Neural progenitor cell (in vitro differentiated cells): ENCODE measurements at regions not wholly inside any gene's neighbourhood (a gene's known extent, or its start where the extent isn't known, plus 50 kb on each side); places are given as distances from the start of the nearest gene placed in this dataset.

Source experiments
- DNase-seq: peaks from one replicate; pipeline ENCODE4 v3.0.0-alpha.2; 2016; ENCODE audit warnings: low spot score
- H2AFZ ChIP-seq: fragments of 200-600 bp; sonication (generic); replicated peaks from 2 replicates; pipeline ENCODE4 v1.6.1; 2016; ENCODE audit warnings: antibody characterized with exemption
- H3F3A ChIP-seq: fragments of 200-600 bp; sonication (generic); 2 replicates; pipeline ENCODE4 v1.6.1; 2016; ENCODE audit warnings: antibody characterized with exemption, low read depth
- H3K27ac ChIP-seq: fragments of 200-600 bp; sonication (generic); 2 replicates; pipeline ENCODE4 v1.5.1; 2016; ENCODE audit warnings: mild to moderate bottlenecking
- H3K27me3 ChIP-seq: fragments of 200-600 bp; sonication (generic); 2 replicates; pipeline ENCODE4 v1.6.1; 2016; ENCODE audit warnings: mild to moderate bottlenecking, moderate library complexity
- H3K36me3 ChIP-seq: fragments of 200-600 bp; sonication (generic); 2 replicates; pipeline ENCODE4 v1.5.1; 2016
- H3K4me1 ChIP-seq: fragments of 200-600 bp; sonication (generic); 2 replicates; pipeline ENCODE4 v1.6.1; 2016; ENCODE audit warnings: mixed run types
- H3K4me2 ChIP-seq: fragments of 200-600 bp; sonication (generic); 2 replicates; pipeline ENCODE4 v1.6.1; 2016
- H3K4me3 ChIP-seq: fragments of 200-600 bp; sonication (generic); 2 replicates; pipeline ENCODE4 v1.5.1; 2016
- H3K79me2 ChIP-seq: fragments of 200-600 bp; sonication (generic); 2 replicates; pipeline ENCODE4 v1.6.1; 2016; ENCODE audit warnings: low read depth
- H3K9ac ChIP-seq: fragments of 200-600 bp; sonication (generic); 2 replicates; pipeline ENCODE4 v1.6.1; 2016
- H3K9me3 ChIP-seq: fragments of 200-600 bp; sonication (generic); 2 replicates; pipeline ENCODE4 v1.5.1; 2016; ENCODE audit warnings: low read depth
- H4K20me1 ChIP-seq: fragments of 200-600 bp; sonication (generic); 2 replicates; pipeline ENCODE4 v1.6.1; 2016; ENCODE audit warnings: low read depth
- H3K27ac Mint-ChIP-seq: 3 replicates; pipeline ENCODE4 v1.8.0; 2021; ENCODE audit warnings: mixed read lengths
- H3K27me3 Mint-ChIP-seq: 2 replicates; pipeline ENCODE4 v1.8.0; 2022; ENCODE audit warnings: low read depth, mild to moderate bottlenecking, inconsistent platforms, moderate library complexity, mixed read lengths; ENCODE audit not compliant: insufficient read depth
- H3K36me3 Mint-ChIP-seq: 3 replicates; pipeline ENCODE4 v1.8.0; 2021; ENCODE audit warnings: mixed read lengths
- H3K4me1 Mint-ChIP-seq: 3 replicates; pipeline ENCODE4 v1.8.0; 2021; ENCODE audit warnings: mixed read lengths
- H3K4me3 Mint-ChIP-seq: 3 replicates; pipeline ENCODE4 v1.8.0; 2021; ENCODE audit warnings: mild to moderate bottlenecking, moderate library complexity, mixed read lengths
- H3K9me3 Mint-ChIP-seq: 3 replicates; pipeline ENCODE4 v1.8.0; 2020; ENCODE audit warnings: mixed read lengths
- EZH2 ChIP-seq: fragments of 200-600 bp; sonication (generic); IDR thresholded peaks from 2 replicates; pipeline ENCODE4 v1.6.1; 2017; ENCODE audit warnings: antibody characterized with exemption, mild to moderate bottlenecking, moderate library complexity
- EZH2phosphoT487 ChIP-seq: fragments of 200-600 bp; sonication (generic); IDR thresholded peaks from 2 replicates; pipeline ENCODE4 v1.6.1; 2017; ENCODE audit warnings: antibody characterized with exemption
- TF ChIP-seq, protein P1 (sequence below): fragments of 200-600 bp; sonication (generic); IDR thresholded peaks from 2 replicates; pipeline ENCODE4 v1.5.1; 2017; ENCODE audit warnings: antibody characterized with exemption, mild to moderate bottlenecking

DNA sequence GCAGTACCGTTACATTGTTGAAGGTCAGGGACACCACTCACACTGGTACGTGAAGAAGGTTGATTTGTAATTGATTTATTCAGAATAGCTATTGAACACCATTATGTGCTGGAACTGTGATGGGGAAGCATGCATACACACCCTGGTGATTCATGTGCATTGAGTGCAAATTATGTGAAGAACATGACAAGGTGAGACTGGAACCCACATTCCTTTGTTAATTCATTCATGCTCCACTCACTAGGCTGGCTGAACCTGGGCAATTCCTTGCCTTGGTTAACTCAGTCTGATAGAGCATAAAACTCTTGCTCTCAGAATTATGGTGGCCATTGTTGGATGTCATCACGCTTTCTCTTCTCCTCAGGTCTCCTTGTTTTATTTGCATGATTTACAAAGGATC is 67.3 kb upstream of the TPK1 start:
- Histone ChIP-seq H3K4me1 (peaks cover 6% of the 10 kb centered on the region), H3K9ac (no peak overlapping the region), H3K36me3 (no peaks in the 10 kb centered on the region), H4K20me1 (no peaks in the 10 kb centered on the region), H3F3A (no peaks in the 10 kb centered on the region), H3K4me3 (no peak overlapping the region), H3K27me3 (no peaks in the 10 kb centered on the region), H3K9me3 (no peaks in the 10 kb centered on the region), H3K27ac (no peak overlapping the region), H3K4me2 (no peak overlapping the region), H2AFZ (no peak overlapping the region), H3K79me2 (no peaks in the 10 kb centered on the region)
- DNase-seq = no peak
- Mint-ChIP-seq H3K36me3 (no peaks in the 10 kb centered on the region), H3K9me3 (no peaks in the 10 kb centered on the region), H3K4me3 (no peak overlapping the region), H3K27ac (no peak overlapping the region), H3K4me1 (peaks cover 10% of the 10 kb centered on the region), H3K27me3 (no peaks in the 10 kb centered on the region)
- TF ChIP-seq, protein P1, sequence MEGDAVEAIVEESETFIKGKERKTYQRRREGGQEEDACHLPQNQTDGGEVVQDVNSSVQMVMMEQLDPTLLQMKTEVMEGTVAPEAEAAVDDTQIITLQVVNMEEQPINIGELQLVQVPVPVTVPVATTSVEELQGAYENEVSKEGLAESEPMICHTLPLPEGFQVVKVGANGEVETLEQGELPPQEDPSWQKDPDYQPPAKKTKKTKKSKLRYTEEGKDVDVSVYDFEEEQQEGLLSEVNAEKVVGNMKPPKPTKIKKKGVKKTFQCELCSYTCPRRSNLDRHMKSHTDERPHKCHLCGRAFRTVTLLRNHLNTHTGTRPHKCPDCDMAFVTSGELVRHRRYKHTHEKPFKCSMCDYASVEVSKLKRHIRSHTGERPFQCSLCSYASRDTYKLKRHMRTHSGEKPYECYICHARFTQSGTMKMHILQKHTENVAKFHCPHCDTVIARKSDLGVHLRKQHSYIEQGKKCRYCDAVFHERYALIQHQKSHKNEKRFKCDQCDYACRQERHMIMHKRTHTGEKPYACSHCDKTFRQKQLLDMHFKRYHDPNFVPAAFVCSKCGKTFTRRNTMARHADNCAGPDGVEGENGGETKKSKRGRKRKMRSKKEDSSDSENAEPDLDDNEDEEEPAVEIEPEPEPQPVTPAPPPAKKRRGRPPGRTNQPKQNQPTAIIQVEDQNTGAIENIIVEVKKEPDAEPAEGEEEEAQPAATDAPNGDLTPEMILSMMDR = no peak
- TF ChIP-seq EZH2phosphoT487 (no peak), EZH2 (no peak)

DNA sequence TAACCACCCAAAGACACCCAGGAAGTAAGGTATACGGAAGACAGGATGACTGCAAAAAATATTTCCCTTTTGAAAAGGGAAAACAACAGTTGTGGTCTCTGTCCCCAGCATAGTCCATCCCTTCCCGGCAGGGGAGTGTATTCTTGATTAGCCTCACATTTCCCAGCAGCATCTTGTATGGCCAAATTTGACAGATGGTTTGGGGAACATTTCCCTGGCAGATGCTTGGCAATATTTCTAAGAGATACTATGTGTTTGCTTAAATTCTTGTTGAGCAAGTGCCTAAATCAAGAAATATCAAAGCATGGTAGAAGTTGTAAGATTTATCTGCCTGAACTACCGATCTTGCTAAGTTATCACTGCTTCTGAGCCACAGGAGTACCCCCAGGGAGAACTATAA is 56.9 kb upstream of the TPK1 start:
- no peaks in the 10 kb centered on the region for H3K36me3 Mint-ChIP-seq
- H3K27me3 Mint-ChIP-seq = no peaks in the 10 kb centered on the region

More for the DNA sequence above, 56.9 kb upstream of the TPK1 start:
- no peak overlapping the region for H3K9ac ChIP-seq
- Mint-ChIP-seq H3K4me3 (no peak overlapping the region), H3K27ac (no peak overlapping the region), H3K9me3 (no peaks in the 10 kb centered on the region), H3K4me1 (no peaks in the 10 kb centered on the region)
- H3K27me3 ChIP-seq = no peaks in the 10 kb centered on the region
- no peaks in the 10 kb centered on the region for H3K4me1 ChIP-seq
- DNase-seq = no peak
- no peaks in the 10 kb centered on the region for H3K79me2 ChIP-seq
- no peak overlapping the region for H3K27ac ChIP-seq
- no peak overlapping the region for H3K4me3 ChIP-seq
- no peak overlapping the region for H2AFZ ChIP-seq
- no peaks in the 10 kb centered on the region for H3K36me3 ChIP-seq
- H3F3A ChIP-seq = no peaks in the 10 kb centered on the region
- TF ChIP-seq EZH2 (no peak), EZH2phosphoT487 (no peak)
- TF ChIP-seq, protein P1 = no peak
- no peaks in the 10 kb centered on the region for H3K9me3 ChIP-seq
- no peaks in the 10 kb centered on the region for H4K20me1 ChIP-seq
- no peak overlapping the region for H3K4me2 ChIP-seq
